ENCODE measurements at regions not wholly inside any gene's neighbourhood (a gene's known extent, or its start where the extent isn't known, plus 50 kb on each side); places are given as distances from the start of the nearest gene placed in this dataset.

DNA sequence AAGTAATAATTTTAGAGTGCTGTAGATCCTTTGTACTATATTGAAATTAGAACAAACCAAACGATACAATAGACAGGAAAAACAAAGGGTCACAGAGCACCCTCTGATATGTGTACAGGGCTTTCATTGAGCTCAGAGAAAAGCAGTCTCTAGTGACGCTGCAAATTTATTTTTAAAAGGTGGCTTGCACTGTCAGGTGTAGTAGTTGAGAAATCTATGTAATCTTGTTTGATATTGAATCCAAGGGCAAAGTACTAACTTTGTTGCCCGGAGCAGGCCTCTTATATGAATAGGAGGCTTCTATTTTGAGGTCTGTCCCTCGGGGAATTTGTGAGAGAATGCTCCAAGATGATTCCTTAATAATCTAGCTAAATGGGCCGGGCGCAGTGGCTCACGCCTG is 1755.5 kb downstream of the PCDH7 start:
- no peak for TF ChIP-seq POLR2A (IDR thresholded peaks at IDR 0.05; ENCODE audit: low read length)
- TF ChIP-seq GATA1 (IDR thresholded peaks at IDR 0.05; ENCODE audit: low read depth, low read length), result no peak
- no peak for DNase-seq

DNA sequence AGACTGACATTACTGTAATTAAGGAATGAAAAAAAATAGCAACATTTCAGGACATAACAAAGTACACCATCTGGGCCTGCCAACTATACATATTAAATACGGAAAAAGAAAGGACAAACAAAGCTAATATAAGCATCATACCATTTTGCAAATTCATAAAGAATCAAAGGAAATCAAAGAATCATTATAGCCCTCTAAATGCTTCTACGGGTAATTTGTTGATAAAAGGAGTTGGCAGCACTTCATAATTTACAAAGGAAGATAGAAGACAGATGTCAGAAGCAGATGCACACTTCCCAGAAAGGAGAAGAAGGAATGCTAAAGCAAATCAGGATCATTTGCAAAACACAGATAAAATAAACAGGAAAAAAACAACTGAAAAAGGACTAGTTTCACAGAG is 1757.3 kb downstream of the PCDH7 start:
- TF ChIP-seq GATA1 (IDR thresholded peaks at IDR 0.05; ENCODE audit: low read depth, low read length), result no peak
- TF ChIP-seq POLR2A (IDR thresholded peaks at IDR 0.05; ENCODE audit: low read length), result no peak
- no peak for DNase-seq

DNA sequence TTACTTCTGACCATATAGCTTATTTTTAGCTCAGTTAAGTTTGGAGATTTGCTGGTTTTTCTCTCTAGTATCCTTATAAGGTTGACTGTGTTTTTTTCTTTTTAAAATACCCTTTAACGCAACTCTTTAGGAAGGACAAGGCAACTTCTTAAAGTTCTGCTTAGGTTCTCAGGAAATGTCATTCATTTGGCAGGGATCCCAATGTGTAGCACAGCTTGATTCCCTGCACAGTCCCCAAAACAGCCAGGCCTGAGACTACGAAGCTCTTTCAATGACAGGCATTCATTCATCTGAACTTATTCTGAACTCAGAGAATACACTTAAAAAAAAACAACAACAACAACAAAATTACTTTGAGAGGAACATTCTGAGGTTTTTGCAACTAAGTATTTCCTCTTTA is 1765.8 kb downstream of the PCDH7 start:
- no peak for DNase-seq
- TF ChIP-seq GATA1 (IDR thresholded peaks at IDR 0.05; ENCODE audit: low read depth, low read length), result no peak
- no peak for TF ChIP-seq POLR2A (IDR thresholded peaks at IDR 0.05; ENCODE audit: low read length)

DNA sequence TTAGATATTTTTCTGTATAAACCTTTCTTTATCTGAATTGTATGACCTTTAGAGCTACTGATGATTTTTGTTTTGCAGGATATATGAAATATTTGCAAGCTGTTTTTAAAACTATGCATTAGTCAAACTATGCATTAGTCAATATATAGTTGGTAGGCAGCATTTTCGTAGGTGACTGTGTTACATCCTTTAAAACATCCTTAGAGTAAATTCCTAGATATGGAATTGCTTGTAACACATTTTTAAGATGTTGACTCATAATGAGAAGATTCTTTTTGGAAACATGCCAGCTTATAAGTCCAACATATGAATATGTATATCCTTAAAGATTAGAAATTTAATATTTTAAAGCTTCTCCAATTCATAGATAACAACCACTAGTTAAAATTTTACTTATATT is 1768.5 kb downstream of the PCDH7 start:
- no peak for TF ChIP-seq GATA1 (IDR thresholded peaks at IDR 0.05; ENCODE audit: low read depth, low read length)

DNA sequence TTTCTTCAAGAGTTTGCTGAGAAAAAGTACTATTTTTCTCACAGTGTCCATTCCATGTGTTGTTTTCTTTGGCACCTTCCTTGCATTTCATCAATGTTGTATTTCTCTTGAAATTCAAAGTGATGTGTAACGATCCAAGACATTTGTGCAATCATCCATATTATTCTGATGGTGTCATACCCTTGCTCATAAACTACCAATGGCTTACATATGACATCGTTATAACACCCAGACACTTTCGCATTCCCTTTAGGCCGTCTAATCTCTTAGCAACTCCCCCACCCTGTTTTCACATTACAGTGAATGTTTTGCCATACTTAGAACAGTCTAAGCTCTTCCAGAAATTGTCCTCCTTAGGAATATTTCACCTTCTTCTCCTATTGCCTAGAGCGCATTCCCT is 1779.0 kb downstream of the PCDH7 start:
- no peak for DNase-seq
- TF ChIP-seq POLR2A (IDR thresholded peaks at IDR 0.05; ENCODE audit: low read length), result no peak

More for the DNA sequence above, 1768.5 kb downstream of the PCDH7 start:
- DNase-seq, result no peak

DNA sequence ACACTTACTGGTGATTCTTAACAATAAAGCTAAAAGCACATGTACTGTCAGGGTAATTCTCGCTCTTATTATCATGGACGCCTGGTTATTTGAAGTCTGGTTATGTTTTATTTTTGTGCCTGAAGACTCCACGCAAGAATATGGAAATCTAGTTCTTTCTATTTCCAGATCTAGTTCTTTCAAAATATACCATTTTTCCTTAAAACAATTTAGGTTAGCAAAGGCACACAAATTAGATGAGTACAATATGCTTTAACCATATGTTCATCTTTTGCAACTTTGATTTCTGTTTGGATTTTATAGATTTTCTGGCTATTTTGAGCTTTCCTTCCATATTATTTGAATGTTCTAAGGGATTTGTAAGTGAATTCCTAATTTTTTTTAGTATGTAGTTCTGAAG is 1783.1 kb downstream of the PCDH7 start:
- TF ChIP-seq POLR2A (IDR thresholded peaks at IDR 0.05; ENCODE audit: low read length) (no peak), GATA1 (IDR thresholded peaks at IDR 0.05; ENCODE audit: low read depth, low read length) (no peak)
- DNase-seq, result no peak

DNA sequence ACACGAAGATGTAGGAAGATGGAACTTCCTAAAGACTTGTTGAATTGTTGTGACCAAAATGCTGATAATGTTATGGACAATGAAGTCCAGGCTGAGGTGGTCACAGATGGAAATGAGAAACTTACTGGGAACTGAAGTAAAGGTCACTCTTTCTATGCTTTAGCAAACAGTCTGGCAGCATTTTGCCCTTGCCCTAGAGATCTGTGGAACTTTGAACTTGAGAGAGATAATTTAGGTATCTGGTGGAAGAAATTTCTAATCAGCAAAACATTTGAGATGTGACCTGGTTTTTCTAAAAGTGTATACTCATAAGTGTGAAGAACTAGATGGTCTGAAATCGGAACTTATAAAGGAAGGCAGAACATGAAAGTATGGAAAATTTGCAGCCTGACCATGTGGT is 1785.9 kb downstream of the PCDH7 start:
- TF ChIP-seq POLR2A (IDR thresholded peaks at IDR 0.05; ENCODE audit: low read length) (no peak), GATA1 (IDR thresholded peaks at IDR 0.05; ENCODE audit: low read depth, low read length) (no peak)
- DNase-seq, result no peak

DNA sequence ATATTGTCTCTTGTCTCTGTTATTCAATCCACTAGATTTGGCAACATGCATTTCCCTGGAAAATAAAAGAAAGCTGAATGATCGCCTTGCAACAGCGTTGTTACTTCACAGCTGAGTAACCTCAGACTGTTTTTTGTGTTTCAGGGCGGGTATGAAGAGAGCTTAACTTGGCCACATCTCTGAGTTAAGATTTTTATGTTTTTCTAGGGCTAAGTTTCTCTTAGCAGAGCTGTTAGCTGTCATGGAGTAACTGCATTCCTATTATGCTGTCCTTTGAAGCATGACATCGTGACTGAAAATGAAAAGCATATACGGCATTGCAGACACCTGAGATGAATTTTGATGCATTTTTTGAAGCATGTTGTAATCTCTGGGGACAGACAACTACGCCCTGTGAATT is 1798.9 kb downstream of the PCDH7 start:
- DNase-seq, result no peak
- TF ChIP-seq GATA1 (IDR thresholded peaks at IDR 0.05; ENCODE audit: low read depth, low read length) (no peak), POLR2A (IDR thresholded peaks at IDR 0.05; ENCODE audit: low read length) (no peak)

DNA sequence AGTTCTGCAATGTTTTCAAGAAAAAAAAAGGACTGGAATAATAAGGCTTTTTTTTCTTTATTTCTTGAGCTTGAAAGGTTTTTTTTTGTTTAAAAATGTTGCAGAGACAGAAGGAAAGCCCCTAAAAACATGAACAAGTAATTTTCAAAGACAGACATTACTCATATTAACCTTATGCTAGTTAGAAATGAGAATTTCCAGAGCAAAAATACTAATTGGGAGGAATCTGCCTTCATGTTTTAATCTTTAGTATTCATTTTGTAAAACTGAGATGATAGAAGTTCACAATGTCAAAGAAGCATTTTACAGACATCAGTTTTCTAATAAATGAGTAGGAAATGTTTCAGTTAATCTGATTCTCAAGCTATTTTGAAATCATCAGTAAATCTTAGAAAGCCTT is 1805.3 kb downstream of the PCDH7 start:
- TF ChIP-seq GATA1 (IDR thresholded peaks at IDR 0.05; ENCODE audit: low read depth, low read length), result no peak
- TF ChIP-seq POLR2A (IDR thresholded peaks at IDR 0.05; ENCODE audit: low read length), result no peak

DNA sequence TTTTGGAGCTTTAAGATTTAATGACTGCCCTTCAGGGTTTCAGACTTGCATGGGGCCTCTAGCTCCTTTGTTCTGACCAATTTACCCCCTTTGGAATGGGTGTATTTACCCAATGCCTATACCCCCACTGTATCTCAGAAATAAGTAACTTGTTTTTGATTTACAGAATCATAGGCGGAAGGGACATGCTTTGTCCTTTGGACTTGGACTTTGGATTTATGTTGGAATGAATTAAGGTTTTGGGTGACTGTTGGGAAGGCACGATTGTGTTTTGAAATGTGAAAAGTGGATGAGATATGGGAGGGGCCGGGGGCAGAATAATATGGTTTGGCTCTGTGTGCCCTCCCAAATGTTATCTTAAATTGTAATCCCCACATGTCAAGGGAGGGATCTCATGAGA is 1824.7 kb downstream of the PCDH7 start:
- TF ChIP-seq GATA1 (IDR thresholded peaks at IDR 0.05; ENCODE audit: low read depth, low read length), result no peak
- no peak for TF ChIP-seq POLR2A (IDR thresholded peaks at IDR 0.05; ENCODE audit: low read length)
- no peak for DNase-seq

More for the DNA sequence above, 1805.3 kb downstream of the PCDH7 start:
- DNase-seq, result no peak

DNA sequence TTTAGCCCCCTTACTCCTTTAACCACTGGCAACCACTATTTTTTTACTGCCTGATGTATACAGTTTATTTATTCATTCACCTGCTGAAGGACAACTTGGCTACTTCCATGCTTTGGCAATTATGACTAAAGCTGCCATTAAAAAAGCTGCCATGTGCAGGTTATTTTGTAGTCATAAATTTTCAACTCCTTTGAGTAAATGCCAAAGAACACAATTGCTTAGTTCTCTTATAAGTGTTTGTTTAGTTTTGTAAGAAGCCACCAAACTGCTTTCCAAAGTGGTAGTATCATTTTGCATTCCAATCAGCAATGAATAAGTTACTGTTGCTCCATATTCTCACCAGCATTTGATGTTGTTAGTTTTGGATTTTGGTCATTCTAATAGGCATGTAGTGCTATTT is 1831.8 kb downstream of the PCDH7 start:
- TF ChIP-seq POLR2A (IDR thresholded peaks at IDR 0.05; ENCODE audit: low read length) (no peak), GATA1 (IDR thresholded peaks at IDR 0.05; ENCODE audit: low read depth, low read length) (no peak)
- no peak for DNase-seq

DNA sequence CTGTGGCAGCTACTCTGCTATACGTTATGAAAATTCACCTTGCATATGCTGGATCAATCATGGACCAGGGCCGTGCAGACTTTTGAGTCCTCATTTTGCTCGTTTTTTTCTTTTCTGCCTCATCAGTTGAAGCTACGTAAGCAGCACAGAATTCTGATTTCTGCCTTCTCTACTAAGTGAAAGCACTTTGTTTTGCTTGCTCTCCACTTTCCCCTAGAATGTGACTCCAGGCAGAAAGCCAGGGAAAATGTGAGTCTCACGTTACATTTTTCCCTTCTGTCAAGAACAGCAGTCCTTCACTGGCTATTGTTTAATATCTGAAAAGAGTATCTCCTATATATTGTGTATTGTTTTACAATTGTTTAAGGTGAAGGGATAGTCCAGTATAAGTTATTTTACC is 1840.1 kb downstream of the PCDH7 start:
- no peak for TF ChIP-seq POLR2A (IDR thresholded peaks at IDR 0.05; ENCODE audit: low read length)
- TF ChIP-seq GATA1 (IDR thresholded peaks at IDR 0.05; ENCODE audit: low read depth, low read length), result no peak
- no peak for DNase-seq

DNA sequence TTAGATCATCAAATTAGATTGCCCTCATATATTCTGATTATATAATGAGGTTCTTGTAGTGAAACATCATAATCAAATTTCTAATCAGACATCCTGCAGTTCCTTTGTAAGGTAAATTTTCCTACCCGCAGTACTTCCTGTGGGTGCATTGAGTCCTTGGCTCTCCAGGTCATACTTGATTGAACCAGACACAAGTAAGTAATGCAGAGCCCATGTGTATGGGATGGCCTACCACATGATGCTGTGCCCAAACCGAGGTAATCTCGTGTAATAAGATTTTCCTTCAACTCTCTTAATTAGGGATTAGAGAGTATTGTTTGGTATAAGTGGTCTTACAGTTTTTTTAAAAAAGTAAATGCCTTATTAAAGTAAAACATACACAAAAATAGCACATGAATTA is 1841.8 kb downstream of the PCDH7 start:
- TF ChIP-seq POLR2A (IDR thresholded peaks at IDR 0.05; ENCODE audit: low read length) (no peak), GATA1 (IDR thresholded peaks at IDR 0.05; ENCODE audit: low read depth, low read length) (no peak)
- DNase-seq, result no peak

DNA sequence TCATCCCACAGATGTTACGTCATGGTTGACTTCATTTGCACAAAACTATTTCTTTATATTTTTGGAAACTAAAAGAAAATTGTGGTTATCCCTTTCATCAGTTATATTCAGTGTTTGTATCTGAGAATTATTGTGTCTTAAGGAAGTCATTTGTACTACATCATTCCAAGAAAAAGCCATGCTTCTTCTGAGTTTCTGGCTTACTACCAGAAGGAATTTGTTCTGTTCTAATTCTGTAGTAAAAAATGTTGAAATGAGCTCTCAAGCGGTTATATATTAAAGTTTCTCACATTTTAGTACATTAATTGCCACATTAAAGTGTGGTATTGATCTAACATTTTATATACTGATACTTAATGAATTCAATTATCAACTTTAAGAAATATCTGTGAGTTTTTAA is 1844.5 kb downstream of the PCDH7 start:
- TF ChIP-seq GATA1 (IDR thresholded peaks at IDR 0.05; ENCODE audit: low read depth, low read length) (no peak), POLR2A (IDR thresholded peaks at IDR 0.05; ENCODE audit: low read length) (no peak)
- DNase-seq, result no peak

DNA sequence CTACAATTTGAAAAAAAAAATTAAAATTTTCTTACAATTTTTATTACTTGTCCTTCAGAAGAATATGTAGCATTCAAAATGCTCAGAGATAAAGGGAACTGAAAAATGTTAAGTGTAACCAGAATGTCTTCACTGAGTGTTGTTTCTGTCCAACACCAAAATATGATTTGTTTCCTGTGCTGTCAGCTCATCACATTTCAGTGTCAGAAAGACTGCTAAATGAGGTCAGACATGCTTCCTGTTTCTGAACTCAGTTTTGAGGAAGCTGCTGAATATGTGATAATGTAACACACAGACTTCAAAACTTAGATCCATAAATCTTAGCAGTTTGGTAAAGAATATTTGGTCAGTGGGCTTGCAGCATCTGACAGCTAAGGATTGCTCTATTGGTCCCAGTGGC is 1849.7 kb downstream of the PCDH7 start:
- DNase-seq, result no peak
- no peak for TF ChIP-seq POLR2A (IDR thresholded peaks at IDR 0.05; ENCODE audit: low read length)
- no peak for TF ChIP-seq GATA1 (IDR thresholded peaks at IDR 0.05; ENCODE audit: low read depth, low read length)

DNA sequence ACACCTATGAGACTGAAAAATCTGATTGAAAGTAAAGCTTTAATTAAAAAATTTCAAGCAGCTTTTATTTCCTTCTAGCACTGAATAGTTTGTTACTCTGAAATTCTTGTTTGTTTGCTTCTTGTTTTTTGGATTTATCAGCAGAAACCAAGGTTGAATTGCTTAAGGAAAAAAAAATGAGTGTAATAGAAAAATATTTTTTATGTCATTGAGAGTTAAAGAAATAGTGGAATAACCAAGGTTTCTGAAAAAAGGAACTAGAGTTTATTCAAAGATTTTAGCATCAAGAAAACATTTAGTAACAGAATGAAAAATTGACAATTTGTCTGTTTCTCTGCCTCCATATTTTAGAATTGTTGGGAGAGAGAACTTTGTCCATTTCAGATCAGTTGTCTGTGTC is 1852.2 kb downstream of the PCDH7 start:
- DNase-seq, result no peak
- TF ChIP-seq POLR2A (IDR thresholded peaks at IDR 0.05; ENCODE audit: low read length) (no peak), GATA1 (IDR thresholded peaks at IDR 0.05; ENCODE audit: low read depth, low read length) (no peak)
